Smooth muscle cell of the brain vasculature (primary cell): ENCODE measurements at regions not wholly inside any gene's neighbourhood (a gene's known extent, or its start where the extent isn't known, plus 50 kb on each side); places are given as distances from the start of the nearest gene placed in this dataset.

Source experiments
- DNase-seq: peaks from one replicate; pipeline ENCODE4 v3.0.0-alpha.2; 2012; ENCODE audit warnings: low read depth, low spot score

GRCh38 chr6:47117314-47117713 is 75.2 kb upstream of the ADGRF1 start:
- DNase-seq: no peak

GRCh38 chr6:47116606-47117005 is 74.5 kb upstream of the ADGRF1 start:
- no peak for DNase-seq

GRCh38 chr6:47116086-47116485 is 74.0 kb upstream of the ADGRF1 start:
- DNase-seq: no peak

GRCh38 chr6:47114460-47114859 is 72.3 kb upstream of the ADGRF1 start:
- DNase-seq: no peak

GRCh38 chr6:47112317-47112716 is 70.2 kb upstream of the ADGRF1 start:
- no peak for DNase-seq

- DNase-seq: peak; percentile 44
These were observed 69.6 kb upstream of the ADGRF1 start for GRCh38 chr6:47111685-47112084.

GRCh38 chr6:47109281-47109680 is 67.1 kb upstream of the ADGRF1 start:
- no peak for DNase-seq

- DNase-seq: no peak
These were observed 64.6 kb upstream of the ADGRF1 start for GRCh38 chr6:47106721-47107197.

GRCh38 chr6:47106216-47106615 is 64.1 kb upstream of the ADGRF1 start:
- DNase-seq: no peak

GRCh38 chr6:47105469-47106178 is 63.5 kb upstream of the ADGRF1 start:
- no peak for DNase-seq

- no peak for DNase-seq
These were observed 61.8 kb upstream of the ADGRF1 start for GRCh38 chr6:47103931-47104330.

- no peak for DNase-seq
These were observed 60.2 kb upstream of the ADGRF1 start for GRCh38 chr6:47102331-47102730.

GRCh38 chr6:47098570-47098993 is 56.5 kb upstream of the ADGRF1 start:
- DNase-seq: no peak

GRCh38 chr6:47097092-47097945 is 55.2 kb upstream of the ADGRF1 start:
- DNase-seq: peak; percentile 73

- no peak for DNase-seq
These were observed 54.2 kb upstream of the ADGRF1 start for GRCh38 chr6:47096211-47096895.

- DNase-seq: no peak
These were observed 52.3 kb upstream of the ADGRF1 start for GRCh38 chr6:47094241-47094925.

GRCh38 chr6:47093169-47093568 is 51.0 kb upstream of the ADGRF1 start:
- DNase-seq: no peak

GRCh38 chr6:47091886-47092668 is 49.9 kb upstream of the ADGRF1 start:
- no peak for DNase-seq
